Fibroblast of gingiva (primary cell): ENCODE measurements at regions not wholly inside any gene's neighbourhood (a gene's known extent, or its start where the extent isn't known, plus 50 kb on each side); places are given as distances from the start of the nearest gene placed in this dataset.
"Not testable (repeated sequence)": the region's sequence is repeated elsewhere in the genome, so short reads cannot be mapped to it uniquely, and the experiment has no call there.

ENCODE experiments used
- DNase-seq: peaks from one replicate; pipeline ENCODE4 v3.0.0-alpha.2; 2011; ENCODE audit warnings: low read depth

DNA sequence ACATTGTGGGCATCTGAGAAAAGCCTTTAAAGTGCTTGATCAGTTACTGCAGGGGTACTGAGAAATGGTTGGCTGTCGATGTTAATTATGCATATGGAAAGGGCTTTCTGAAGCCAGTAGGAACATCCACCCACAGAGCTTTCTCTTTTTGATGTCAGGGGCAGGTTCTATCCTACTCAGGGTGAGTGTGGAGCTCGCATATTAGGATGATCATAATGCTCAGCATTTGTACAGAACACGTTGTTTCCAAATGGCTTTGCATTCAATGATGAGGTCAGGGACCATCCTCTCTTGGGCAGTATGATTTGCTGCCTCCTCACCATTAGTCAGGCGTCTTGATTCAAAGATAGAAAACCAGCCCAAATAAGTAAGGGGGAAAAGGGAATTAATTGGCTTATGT lies 141.9 kb downstream of the HMHB1 start:
- DNase-seq, result no peak

GRCh38 chr5:143955141-143955540 lies 143.2 kb downstream of the HMHB1 start:
- DNase-seq, result peak; percentile 41

- no peak for DNase-seq
Measured at GRCh38 chr5:143957455-143957854, 145.5 kb downstream of the HMHB1 start.

- DNase-seq, result no peak
Measured at GRCh38 chr5:143962201-143962600, 150.2 kb downstream of the HMHB1 start.

DNA sequence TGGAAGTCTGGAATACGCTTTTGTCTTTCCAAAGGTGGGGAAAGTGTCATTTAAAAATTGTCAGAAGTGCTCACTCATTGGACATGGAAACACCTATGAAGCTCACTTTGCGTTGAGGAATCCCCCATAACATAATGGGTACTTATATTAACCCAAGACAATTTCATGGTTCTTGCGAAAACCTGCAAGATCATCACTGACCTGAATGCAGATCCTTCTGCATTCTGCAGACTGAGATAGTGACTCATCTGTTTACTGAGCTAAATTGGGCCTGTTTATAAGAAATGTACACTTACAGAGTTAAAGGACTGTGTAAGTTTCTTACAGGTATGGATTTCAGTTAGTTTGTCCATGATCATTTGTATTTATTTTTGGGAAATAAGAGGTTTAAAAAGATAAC lies 153.0 kb downstream of the HMHB1 start:
- DNase-seq, result peak; percentile 17

GRCh38 chr5:143966280-143966679 lies 154.3 kb downstream of the HMHB1 start:
- DNase-seq, result no peak

GRCh38 chr5:143968071-143968878 lies 156.3 kb downstream of the HMHB1 start:
- peak; percentile 81 for DNase-seq

DNA sequence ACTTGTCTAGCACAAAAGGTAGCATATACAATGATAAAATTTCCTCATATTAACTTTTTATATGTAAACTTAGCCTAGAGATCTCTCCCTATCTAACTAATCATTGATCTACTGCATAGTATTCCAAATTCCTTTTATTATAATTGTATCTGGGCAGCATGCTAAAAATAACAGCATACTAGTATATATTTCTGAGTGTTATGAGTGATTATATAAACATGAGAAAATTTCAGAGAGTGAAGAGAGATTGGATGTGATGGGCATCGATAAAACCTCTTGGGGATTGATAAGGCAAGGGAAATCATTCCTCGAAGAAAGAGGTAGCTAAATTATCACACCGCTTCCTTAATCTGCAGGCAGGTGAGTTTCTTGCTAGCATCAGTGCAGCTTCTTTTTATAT lies 158.2 kb downstream of the HMHB1 start:
- DNase-seq, result no peak

DNA sequence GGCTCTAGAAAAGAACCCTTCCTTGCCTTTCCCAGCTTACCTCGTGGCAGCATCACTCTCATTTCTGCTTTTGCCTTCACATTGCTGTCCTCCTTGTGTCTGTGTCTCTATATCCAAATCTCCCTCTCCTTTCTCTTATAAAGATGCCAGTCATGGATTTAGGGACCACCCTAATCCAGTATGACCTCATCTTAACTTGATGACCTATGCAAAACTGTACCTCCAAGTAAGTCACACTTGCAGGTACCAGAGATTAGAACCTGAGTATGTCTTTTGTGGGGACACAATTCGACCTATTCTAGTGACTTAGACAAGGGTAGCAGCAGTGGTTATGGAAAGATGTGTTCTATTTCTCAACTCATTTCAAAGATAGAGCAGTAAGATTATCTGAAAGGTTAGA lies 160.1 kb downstream of the HMHB1 start:
- DNase-seq, result no peak

DNA sequence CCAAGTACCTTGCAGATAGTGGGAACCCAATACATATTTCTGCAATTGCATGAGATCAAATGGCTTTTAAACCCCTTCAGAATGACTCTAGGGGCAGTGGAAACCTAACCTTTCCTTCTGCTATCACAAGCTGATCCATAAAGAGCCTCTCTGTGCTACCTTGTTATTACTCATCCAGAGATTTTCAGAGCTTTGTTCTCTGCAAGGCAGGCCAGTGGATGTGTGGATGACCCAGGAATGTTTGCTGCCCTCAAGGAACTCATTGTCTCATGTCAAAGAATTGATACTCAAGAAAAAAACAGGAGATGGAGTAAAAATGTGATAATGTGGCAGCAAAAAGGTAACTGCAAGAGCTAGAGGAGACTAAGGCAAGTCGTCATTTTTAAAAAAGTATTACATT lies 164.1 kb downstream of the HMHB1 start:
- no peak for DNase-seq

DNA sequence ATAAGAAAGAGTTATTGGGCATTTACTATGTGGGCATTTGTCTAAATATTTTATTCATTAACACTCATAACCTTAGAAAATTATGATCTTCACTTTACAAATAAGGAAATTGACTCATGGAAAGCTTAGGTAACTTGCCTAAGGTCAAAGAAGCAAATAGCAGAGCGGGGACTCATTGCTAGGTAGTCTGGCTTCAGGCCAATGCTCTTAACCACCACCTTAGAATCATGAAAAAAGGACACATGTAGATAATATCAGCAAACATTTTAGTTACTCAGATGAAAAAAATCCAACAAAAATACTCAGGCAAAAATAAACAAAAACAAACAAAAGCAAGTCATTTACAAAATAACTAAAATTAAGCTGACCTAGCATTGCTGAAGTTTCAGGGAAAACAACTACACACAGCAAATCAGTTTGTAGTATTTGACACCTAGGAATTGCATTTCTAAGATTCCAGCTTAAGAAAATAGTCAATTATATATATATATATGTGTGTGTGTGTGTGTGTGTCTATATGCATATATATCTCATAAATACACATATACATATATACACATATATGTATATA lies 166.0 kb downstream of the HMHB1 start:
- no peak for DNase-seq

GRCh38 chr5:143979044-143979690 lies 167.2 kb downstream of the HMHB1 start:
- DNase-seq, result no peak

DNA sequence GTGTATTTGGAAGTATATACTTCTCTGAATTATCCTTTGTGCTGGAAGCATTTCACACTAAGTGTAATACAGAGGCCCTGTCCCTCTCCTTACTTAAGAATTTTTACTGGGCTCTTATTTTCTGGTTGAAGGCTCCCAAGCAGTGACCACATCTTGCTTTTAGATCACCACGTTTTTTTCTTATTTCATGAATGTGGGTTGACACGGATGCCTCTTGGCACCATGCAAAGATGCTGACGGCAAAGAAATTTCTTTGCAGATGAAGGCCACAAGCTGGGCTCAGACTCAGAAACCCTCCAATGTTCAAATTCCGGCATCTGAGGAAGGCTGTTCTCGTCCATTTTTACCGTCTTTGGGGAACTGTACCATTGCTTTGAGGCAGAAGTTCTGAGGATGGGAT lies 168.5 kb downstream of the HMHB1 start:
- no peak for DNase-seq

DNA sequence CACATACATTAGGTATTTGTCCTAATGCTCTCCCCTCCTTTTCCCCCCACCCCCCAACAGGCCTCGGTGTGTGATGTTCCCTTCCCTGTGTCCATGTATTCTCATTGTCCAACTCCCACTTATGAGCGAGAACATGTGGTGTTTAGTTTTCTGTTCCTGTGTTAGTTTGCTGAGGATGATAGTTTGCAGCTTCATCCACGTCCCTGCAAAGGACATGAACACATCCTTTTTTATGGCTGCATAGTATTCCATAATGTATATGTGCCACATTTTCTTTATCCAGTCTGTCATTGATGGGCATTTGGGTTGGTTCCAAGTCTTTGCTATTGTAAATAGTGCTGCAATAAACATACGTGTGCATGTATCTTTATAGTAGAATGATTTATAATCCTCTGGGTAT lies 171.0 kb downstream of the HMHB1 start:
- not testable (repeated sequence) for DNase-seq

GRCh38 chr5:143985832-143986515 lies 174.0 kb downstream of the HMHB1 start:
- peak; percentile 47 for DNase-seq

DNA sequence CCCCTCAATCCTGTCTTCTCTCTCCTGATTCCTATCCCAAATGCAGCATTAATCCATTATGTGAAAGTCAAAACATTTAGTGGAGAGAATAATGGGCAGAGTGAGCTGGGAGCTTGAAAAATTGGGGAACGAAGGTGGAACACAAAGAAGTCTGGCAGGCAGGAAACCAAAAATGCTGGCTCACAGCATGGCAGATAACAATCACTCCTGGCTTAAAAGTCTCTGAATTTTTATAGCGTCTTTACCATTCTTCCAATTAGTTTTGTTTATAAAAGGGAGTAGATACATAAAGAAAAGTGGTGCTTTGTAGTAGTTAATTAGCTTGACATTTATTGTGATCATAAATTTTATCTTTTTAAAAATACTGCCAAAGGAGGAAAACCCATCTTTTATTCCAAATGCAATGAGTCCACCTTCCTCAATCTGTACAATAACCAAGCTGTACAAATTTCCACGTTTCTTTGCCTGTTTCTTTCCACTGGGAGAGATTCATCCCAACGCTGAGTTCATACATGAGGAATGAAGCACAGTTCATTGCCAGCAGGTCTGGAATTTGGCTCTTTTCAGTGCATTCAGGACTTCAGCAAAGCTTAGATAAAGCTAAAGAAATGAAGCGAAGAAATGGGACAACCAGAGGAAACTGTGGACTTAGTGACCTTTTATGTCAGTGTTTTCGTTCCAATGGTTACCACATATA lies 174.7 kb downstream of the HMHB1 start:
- peak; percentile 27 for DNase-seq

DNA sequence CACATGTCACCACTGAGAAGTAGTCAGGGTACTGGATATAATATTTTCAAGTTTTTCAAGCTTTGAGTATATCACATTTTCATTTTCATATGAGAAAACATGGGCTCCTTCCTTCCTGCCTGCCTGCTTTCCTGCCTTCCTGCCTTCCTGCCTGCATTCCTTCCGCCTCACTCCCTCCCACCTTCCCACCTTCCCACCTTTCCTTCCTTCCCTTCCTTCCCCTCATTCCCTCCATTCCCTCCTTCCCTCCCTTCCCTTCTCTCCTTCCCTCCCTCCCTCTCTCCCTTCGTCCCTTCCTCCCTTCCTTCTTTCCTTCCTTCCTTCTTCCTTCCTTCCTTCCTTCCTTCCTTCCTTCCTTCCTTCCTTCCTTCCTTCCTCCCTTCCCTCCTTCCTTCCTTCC lies 175.3 kb downstream of the HMHB1 start:
- DNase-seq, result no peak

DNA sequence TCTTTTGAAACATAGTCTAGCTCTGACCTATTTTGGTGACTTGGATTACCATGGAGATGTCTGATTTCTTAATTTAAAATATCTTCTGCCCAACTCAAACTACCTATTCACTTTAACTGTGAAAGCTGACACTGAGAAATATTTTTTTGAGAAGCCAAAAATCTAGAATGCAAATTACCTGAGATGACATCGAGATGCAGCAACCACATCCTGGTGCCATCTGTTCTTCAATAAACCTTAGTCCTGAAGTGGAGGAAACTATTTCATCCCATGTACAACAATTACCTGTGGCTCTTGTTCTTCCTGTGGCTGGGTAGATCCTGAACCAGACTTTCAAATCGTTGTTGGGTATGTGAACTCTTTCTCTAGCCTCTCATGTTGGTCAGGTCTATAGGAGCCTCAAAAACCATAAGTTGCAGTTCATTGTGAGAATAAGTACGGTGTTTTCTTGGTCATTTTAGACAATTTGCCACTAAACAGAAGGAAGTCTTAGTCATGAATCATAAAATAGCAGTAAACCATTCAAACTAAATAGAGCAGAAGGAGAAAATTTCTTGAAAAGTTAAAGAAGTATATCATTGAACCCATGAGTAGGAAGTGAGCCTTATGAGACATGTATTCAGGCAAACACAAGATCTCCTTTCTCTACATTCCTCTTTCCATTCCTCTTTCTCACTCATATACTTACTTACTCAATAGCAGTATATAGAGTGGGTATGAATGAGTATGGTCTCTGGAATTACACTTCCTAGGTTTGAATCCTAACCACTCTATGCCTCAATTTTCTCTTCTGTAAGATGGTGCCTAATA lies 176.0 kb downstream of the HMHB1 start:
- no peak for DNase-seq

GRCh38 chr5:143992496-143992895 lies 178.0 kb downstream of the YIPF5 start:
- no peak for DNase-seq

DNA sequence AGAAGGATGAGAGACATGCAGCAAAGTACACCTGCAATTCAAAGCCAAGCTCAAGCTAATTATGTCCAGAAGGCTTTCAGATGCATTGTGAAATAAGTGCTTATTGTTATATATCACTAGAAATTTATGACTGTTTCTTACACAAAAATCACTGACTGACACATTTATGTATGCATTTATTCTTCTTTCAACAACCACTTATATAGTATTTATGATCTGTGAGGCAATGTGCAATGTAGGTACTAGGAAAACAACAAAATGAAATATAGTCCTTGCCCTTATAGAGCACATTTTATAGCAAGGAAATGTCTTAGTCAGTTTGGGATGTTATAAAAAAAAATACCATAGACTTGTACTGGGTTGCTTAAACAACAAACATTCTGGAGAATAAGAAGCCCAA lies 167.6 kb downstream of the YIPF5 start:
- DNase-seq, result no peak

DNA sequence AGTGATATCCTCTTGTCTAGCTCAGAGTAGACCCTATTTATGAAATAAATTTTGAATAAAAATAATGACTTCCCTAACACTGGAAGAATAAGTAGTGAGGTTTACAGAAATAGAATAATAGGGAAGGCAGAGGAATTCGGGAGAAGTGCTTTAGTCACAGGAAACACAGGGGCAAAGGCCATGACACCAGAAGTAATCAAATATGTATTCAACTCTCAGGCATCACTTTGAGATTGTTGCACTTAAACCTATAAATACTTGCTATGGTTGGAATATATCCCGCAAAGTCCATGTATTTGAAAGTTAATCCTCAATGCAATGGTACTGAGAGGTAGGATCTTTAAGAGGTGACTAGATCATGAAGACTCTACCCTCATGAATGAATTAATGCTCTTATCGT lies 166.8 kb downstream of the YIPF5 start:
- no peak for DNase-seq
